Small intestine (tissue), 7 donors: ENCODE measurements at regions not wholly inside any gene's neighbourhood (a gene's known extent, or its start where the extent isn't known, plus 50 kb on each side); places are given as distances from the start of the nearest gene placed in this dataset.
"Not testable (repeated sequence)": the region's sequence is repeated elsewhere in the genome, so short reads cannot be mapped to it uniquely, and the experiment has no call there.

Experiments used
- DNase-seq, 2 donors: peaks; one replicate each; pipeline versions ENCODE4 v3.0.0 to v3.0.0-alpha.2; 2013
- FAIRE-seq: peaks from 2 replicates; lab custom pipeline; 2012; peaks lifted over from hg19 to GRCh38; lab: Jason Lieb, UNC
- H3K27ac ChIP-seq, 3 donors: one replicate each; pipeline ENCODE4 v1.5.1; 2013; ENCODE audit warnings: low read length in 2 of 3, mild to moderate bottlenecking in 2 of 3, control low read depth in 1 of 3, inconsistent platforms in 1 of 3, low read depth in 1 of 3, moderate library complexity in 1 of 3
- H3K27me3 ChIP-seq, 3 donors: one replicate each; pipeline ENCODE4 v1.6.1; 2013; ENCODE audit warnings: low read length in 3 of 3, inconsistent platforms in 1 of 3; ENCODE audit not compliant: control insufficient read depth in 3 of 3, insufficient read depth in 3 of 3
- H3K36me3 ChIP-seq, 3 donors: one replicate each; pipeline ENCODE4 v1.6.1; 2013; ENCODE audit warnings: low read length in 3 of 3, inconsistent platforms in 1 of 3, low read depth in 1 of 3, mild to moderate bottlenecking in 1 of 3, moderate library complexity in 1 of 3; ENCODE audit not compliant: control insufficient read depth in 3 of 3, insufficient read depth in 2 of 3
- H3K4me1 ChIP-seq, 3 donors: one replicate each; pipeline ENCODE4 v1.6.1; 2013; ENCODE audit warnings: low read length in 2 of 3, inconsistent platforms in 1 of 3, low read depth in 1 of 3, mild to moderate bottlenecking in 1 of 3, moderate library complexity in 1 of 3; ENCODE audit not compliant: control insufficient read depth in 3 of 3, insufficient read depth in 2 of 3
- H3K4me3 ChIP-seq, 3 donors: one replicate each; pipeline ENCODE4 v1.5.1; 2013; ENCODE audit warnings: low read length in 3 of 3, control low read depth in 1 of 3, inconsistent platforms in 1 of 3, low read depth in 1 of 3, mild to moderate bottlenecking in 1 of 3, moderate library complexity in 1 of 3
- H3K9me3 ChIP-seq, 2 donors: one replicate each; pipeline ENCODE4 v1.6.1; 2013; ENCODE audit warnings: low read depth in 1 of 2, low read length in 1 of 2; ENCODE audit not compliant: control insufficient read depth in 2 of 2, insufficient read depth in 1 of 2
- WGBS, 3 donors: extraction: QIAGEN DNeasy Blood & Tissue Kit; methylation state at CpG; one replicate each; pipeline ENCODE4 v1.1.7; 2013; 5-methylcytosine and 5-hydroxymethylcytosine counted together
- donor health status: healthy with polysubstance abuse.
- donor health status: control.
- donor health status: control.
- donor health status: Bipolar disorder and iron deficiency.
- donor health status: healthy.

- 72 to 80% (median 74%) methylated on average over 6 of the region's 6 CpGs for WGBS, 3 donors
- no peak overlapping the region for H3K4me3 ChIP-seq
- DNase-seq (no peak), FAIRE-seq (no peak)
- H3K27ac ChIP-seq, result no peak overlapping the region
- H3K27me3 ChIP-seq, result no peaks in the 10 kb centered on the region
- H3K4me1 ChIP-seq, result no peaks in the 10 kb centered on the region
- peaks cover 0 to 2% (median 0%) of the 10 kb centered on the region in 3 donors for H3K36me3 ChIP-seq
- no peaks in the 10 kb centered on the region for H3K9me3 ChIP-seq
Observed at GRCh38 chr3:130569461-130570365, 52.7 kb downstream of the COL6A6 start.

GRCh38 chr3:130572769-130573168 lies 55.8 kb downstream of the COL6A6 start:
- H3K9me3 ChIP-seq, result no peaks in the 10 kb centered on the region
- no peak for DNase-seq
- H3K36me3 ChIP-seq, result peaks cover 0 to 2% (median 0%) of the 10 kb centered on the region in 3 donors
- no peak overlapping the region for H3K27ac ChIP-seq
- WGBS, 3 donors, result 68 to 80% (median 80%) methylated on average over 2 of the region's 2 CpGs
- H3K4me3 ChIP-seq, result no peak overlapping the region
- H3K4me1 ChIP-seq, result no peaks in the 10 kb centered on the region
- FAIRE-seq, result no peak
- H3K27me3 ChIP-seq, result no peaks in the 10 kb centered on the region

GRCh38 chr3:130576375-130577266 lies 59.6 kb downstream of the COL6A6 start:
- WGBS, 3 donors, result 78 to 80% (median 79%) methylated on average over 3 of the region's 3 CpGs
- FAIRE-seq, result no peak

GRCh38 chr3:130582457-130583153 lies 65.6 kb downstream of the COL6A6 start:
- no peak for FAIRE-seq

More at GRCh38 chr3:130576375-130577266, 59.6 kb downstream of the COL6A6 start:
- DNase-seq, result no peak
- H3K27me3 ChIP-seq, result no peaks in the 10 kb centered on the region
- no peak overlapping the region for H3K4me3 ChIP-seq
- H3K4me1 ChIP-seq, result no peaks in the 10 kb centered on the region
- H3K9me3 ChIP-seq, result no peaks in the 10 kb centered on the region
- H3K27ac ChIP-seq, result no peak overlapping the region
- H3K36me3 ChIP-seq, result no peaks in the 10 kb centered on the region

GRCh38 chr3:130594749-130595148 lies 77.8 kb downstream of the COL6A6 start:
- not testable (repeated sequence) for DNase-seq, FAIRE-seq, H3K36me3 ChIP-seq, H3K4me1 ChIP-seq, H3K4me3 ChIP-seq, H3K9me3 ChIP-seq, H3K27ac ChIP-seq, H3K27me3 ChIP-seq
- WGBS, 3 donors, result 62 to 71% (median 68%) methylated on average over 1 of the region's 1 CpG

More at GRCh38 chr3:130582457-130583153, 65.6 kb downstream of the COL6A6 start:
- no peak overlapping the region for H3K27ac ChIP-seq
- H3K27me3 ChIP-seq, result no peaks in the 10 kb centered on the region
- no peaks in the 10 kb centered on the region for H3K4me1 ChIP-seq
- H3K36me3 ChIP-seq, result no peaks in the 10 kb centered on the region
- H3K4me3 ChIP-seq, result no peak overlapping the region
- DNase-seq, result peak in 1 of 2 donors; percentile 50
- no peaks in the 10 kb centered on the region for H3K9me3 ChIP-seq

- no peak overlapping the region for H3K27ac ChIP-seq
- no peak overlapping the region for H3K4me3 ChIP-seq
- no peaks in the 10 kb centered on the region for H3K27me3 ChIP-seq
- DNase-seq, result no peak
- H3K9me3 ChIP-seq, result no peaks in the 10 kb centered on the region
- WGBS, 3 donors, result 48 to 54% (median 51%) methylated on average over 2 of the region's 2 CpGs
- no peak for FAIRE-seq
- no peaks in the 10 kb centered on the region for H3K4me1 ChIP-seq
- H3K36me3 ChIP-seq, result no peaks in the 10 kb centered on the region
Observed at GRCh38 chr3:130596484-130596883, 79.5 kb downstream of the COL6A6 start.

GRCh38 chr3:130601442-130601971 lies 84.5 kb downstream of the COL6A6 start:
- DNase-seq (no peak), FAIRE-seq (no peak)
- H3K27ac ChIP-seq, result no peak overlapping the region
- no peaks in the 10 kb centered on the region for H3K4me1 ChIP-seq
- H3K9me3 ChIP-seq, result no peaks in the 10 kb centered on the region
- H3K27me3 ChIP-seq, result no peaks in the 10 kb centered on the region
- no peaks in the 10 kb centered on the region for H3K36me3 ChIP-seq
- WGBS, 3 donors, result 78 to 82% (median 79%) methylated on average over 4 of the region's 4 CpGs
- no peak overlapping the region for H3K4me3 ChIP-seq

- peaks cover 1 to 3% of the 10 kb centered on the region in 2 donors for H3K9me3 ChIP-seq
- no peak for DNase-seq
- H3K27ac ChIP-seq, result no peak overlapping the region
- FAIRE-seq, result no peak
- H3K36me3 ChIP-seq, result no peaks in the 10 kb centered on the region
- H3K4me1 ChIP-seq, result no peaks in the 10 kb centered on the region
- no peaks in the 10 kb centered on the region for H3K27me3 ChIP-seq
- H3K4me3 ChIP-seq, result no peak overlapping the region
- WGBS, 3 donors, result 83 to 98% (median 94%) methylated on average over 1 of the region's 1 CpG
Observed at GRCh38 chr3:130604806-130605205, 87.8 kb downstream of the COL6A6 start.
